ENCODE measurements at regions not wholly inside any gene's neighbourhood (a gene's known extent, or its start where the extent isn't known, plus 50 kb on each side); places are given as distances from the start of the nearest gene placed in this dataset.

DNA sequence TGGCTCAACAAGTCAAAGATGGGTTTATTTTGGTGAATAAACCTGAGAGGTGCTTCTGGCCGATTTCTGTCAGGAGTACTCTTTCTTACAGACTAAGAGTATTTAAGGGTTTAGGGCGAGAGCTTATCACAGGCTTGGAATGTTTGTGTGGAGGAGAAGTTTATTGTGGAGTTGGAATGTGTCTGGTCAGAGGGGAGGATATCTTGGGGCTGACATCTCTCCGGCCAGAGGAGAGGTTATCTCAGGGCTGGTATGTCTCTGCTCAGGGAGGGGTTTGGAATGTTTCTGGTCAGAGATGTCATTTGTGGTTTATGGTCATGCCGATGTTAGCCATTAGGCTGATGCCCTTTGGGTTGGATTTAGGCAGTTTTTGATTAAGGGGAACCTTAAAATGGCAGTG, 236.4 kb upstream of the EEF2KMT start:
- no peaks in the 10 kb centered on the region for H3K27me3 ChIP-seq (ENCODE audit: control insufficient read depth in 1 of 2, insufficient read depth in 2 of 2, low read length in 2 of 2)
- H3K36me3 ChIP-seq (ENCODE audit: control insufficient read depth in 1 of 2, insufficient read depth in 2 of 2, low read length in 2 of 2): no peaks in the 10 kb centered on the region
- no peaks in the 10 kb centered on the region for H3K4me1 ChIP-seq (ENCODE audit: control insufficient read depth in 1 of 2, insufficient read depth in 2 of 2, low read length in 2 of 2)
- H3K9ac ChIP-seq (ENCODE audit: low read depth in 1 of 2, low read length in 2 of 2): no peak overlapping the region
- no peak overlapping the region for H3K4me3 ChIP-seq (ENCODE audit: low read depth in 1 of 2, low read length in 2 of 2)
- no peak overlapping the region for H3K27ac ChIP-seq (ENCODE audit: low read depth, low read length)
- no peaks in the 10 kb centered on the region for H3K9me3 ChIP-seq (ENCODE audit: control insufficient read depth in 1 of 2, low read length in 2 of 2)

DNA sequence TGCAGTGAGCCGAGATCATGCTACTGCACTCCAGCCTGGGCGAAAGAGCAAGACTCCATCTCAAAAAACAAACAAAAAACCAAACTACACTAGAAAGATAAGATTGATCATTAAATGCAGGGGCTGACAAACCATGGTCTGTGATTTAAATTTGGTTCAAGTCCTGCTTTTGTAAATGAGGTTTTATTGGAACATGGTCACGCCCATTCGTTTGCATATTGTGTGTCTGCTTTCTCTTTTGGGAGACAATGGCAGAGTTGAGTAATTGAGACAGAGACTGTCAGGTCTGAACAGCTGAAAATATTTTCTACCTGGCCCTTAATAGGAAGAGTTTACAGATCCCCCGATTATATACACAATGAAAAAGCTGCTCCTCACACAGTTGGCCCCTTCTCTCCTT, 235.5 kb upstream of the EEF2KMT start:
- Histone ChIP-seq H3K9me3 (ENCODE audit: control insufficient read depth in 1 of 2, low read length in 2 of 2) (no peaks in the 10 kb centered on the region), H3K36me3 (ENCODE audit: control insufficient read depth in 1 of 2, insufficient read depth in 2 of 2, low read length in 2 of 2) (no peaks in the 10 kb centered on the region), H3K4me3 (ENCODE audit: low read depth in 1 of 2, low read length in 2 of 2) (no peak overlapping the region), H3K4me1 (ENCODE audit: control insufficient read depth in 1 of 2, insufficient read depth in 2 of 2, low read length in 2 of 2) (no peaks in the 10 kb centered on the region), H3K27me3 (ENCODE audit: control insufficient read depth in 1 of 2, insufficient read depth in 2 of 2, low read length in 2 of 2) (no peaks in the 10 kb centered on the region), H3K27ac (ENCODE audit: low read depth, low read length) (no peak overlapping the region), H3K9ac (ENCODE audit: low read depth in 1 of 2, low read length in 2 of 2) (no peak overlapping the region)

DNA sequence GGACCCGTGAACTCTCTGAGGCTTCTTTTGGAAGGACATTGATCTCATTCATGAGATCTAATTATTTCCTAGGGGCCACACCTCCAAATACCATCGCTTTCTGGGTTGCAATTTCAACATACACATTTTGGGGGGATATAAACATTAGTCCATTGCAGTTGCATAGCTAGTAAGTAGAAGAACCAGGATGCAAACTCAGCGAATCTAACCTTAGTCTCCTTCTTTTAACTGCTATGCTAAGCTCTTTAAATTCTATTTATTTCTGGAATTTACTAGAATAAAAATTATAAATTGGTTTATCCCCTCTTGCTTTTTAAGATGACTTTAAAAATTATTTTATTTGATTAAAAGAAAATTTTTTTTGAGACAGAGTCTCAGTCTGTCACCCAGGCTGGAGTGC, 232.5 kb upstream of the EEF2KMT start:
- H3K9ac ChIP-seq (ENCODE audit: low read depth in 1 of 2, low read length in 2 of 2): no peak overlapping the region
- H3K4me3 ChIP-seq (ENCODE audit: low read depth in 1 of 2, low read length in 2 of 2): no peak overlapping the region
- H3K27me3 ChIP-seq (ENCODE audit: control insufficient read depth in 1 of 2, insufficient read depth in 2 of 2, low read length in 2 of 2): no peaks in the 10 kb centered on the region
- H3K9me3 ChIP-seq (ENCODE audit: control insufficient read depth in 1 of 2, low read length in 2 of 2): no peaks in the 10 kb centered on the region
- no peaks in the 10 kb centered on the region for H3K4me1 ChIP-seq (ENCODE audit: control insufficient read depth in 1 of 2, insufficient read depth in 2 of 2, low read length in 2 of 2)
- H3K27ac ChIP-seq (ENCODE audit: low read depth, low read length): no peak overlapping the region
- no peaks in the 10 kb centered on the region for H3K36me3 ChIP-seq (ENCODE audit: control insufficient read depth in 1 of 2, insufficient read depth in 2 of 2, low read length in 2 of 2)

DNA sequence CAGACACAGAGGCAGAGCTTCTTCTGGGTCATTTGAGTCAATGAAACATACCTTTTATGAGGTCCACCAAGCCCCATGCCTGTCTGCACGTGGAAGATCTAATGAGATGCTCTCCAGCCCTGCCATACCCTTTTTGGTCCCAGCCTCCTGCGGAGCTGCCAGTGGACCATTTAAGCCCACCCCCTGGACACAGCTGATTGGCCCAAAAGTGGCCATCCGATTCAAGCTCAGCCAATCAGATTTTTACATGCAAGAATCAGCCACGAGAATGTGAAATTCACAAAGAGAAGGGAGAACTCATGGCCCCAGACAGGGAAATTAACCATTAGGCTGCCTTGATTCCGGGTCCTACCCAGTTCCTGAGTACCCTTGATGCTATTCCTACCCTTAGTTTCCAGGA, 231.0 kb upstream of the EEF2KMT start:
- Histone ChIP-seq H3K9me3 (ENCODE audit: control insufficient read depth in 1 of 2, low read length in 2 of 2) (no peaks in the 10 kb centered on the region), H3K36me3 (ENCODE audit: control insufficient read depth in 1 of 2, insufficient read depth in 2 of 2, low read length in 2 of 2) (no peaks in the 10 kb centered on the region), H3K4me3 (ENCODE audit: low read depth in 1 of 2, low read length in 2 of 2) (no peak overlapping the region), H3K4me1 (ENCODE audit: control insufficient read depth in 1 of 2, insufficient read depth in 2 of 2, low read length in 2 of 2) (no peaks in the 10 kb centered on the region), H3K27me3 (ENCODE audit: control insufficient read depth in 1 of 2, insufficient read depth in 2 of 2, low read length in 2 of 2) (no peaks in the 10 kb centered on the region), H3K27ac (ENCODE audit: low read depth, low read length) (no peak overlapping the region), H3K9ac (ENCODE audit: low read depth in 1 of 2, low read length in 2 of 2) (no peak overlapping the region)

DNA sequence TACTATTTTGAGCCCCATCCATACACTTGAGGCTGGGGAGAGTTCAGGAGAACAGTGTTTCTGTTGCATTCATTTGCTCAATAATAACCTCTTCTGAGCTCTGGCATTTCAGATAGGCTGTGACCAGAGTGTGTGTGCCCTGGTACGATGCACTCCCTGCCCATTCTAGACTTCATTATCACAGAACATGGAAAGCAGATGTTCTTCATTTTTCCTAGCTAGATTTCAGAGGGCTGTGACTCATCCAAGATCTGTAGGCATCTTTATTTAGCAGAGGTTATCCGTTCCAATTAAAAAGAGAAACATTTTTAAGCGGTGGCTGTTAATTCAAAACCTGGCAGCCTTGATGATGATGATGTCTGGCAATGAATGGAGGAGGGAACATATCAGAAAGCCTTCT, 228.8 kb upstream of the EEF2KMT start:
- Histone ChIP-seq H3K36me3 (ENCODE audit: control insufficient read depth in 1 of 2, insufficient read depth in 2 of 2, low read length in 2 of 2) (no peaks in the 10 kb centered on the region), H3K9ac (ENCODE audit: low read depth in 1 of 2, low read length in 2 of 2) (no peak overlapping the region), H3K27me3 (ENCODE audit: control insufficient read depth in 1 of 2, insufficient read depth in 2 of 2, low read length in 2 of 2) (no peaks in the 10 kb centered on the region), H3K9me3 (ENCODE audit: control insufficient read depth in 1 of 2, low read length in 2 of 2) (no peaks in the 10 kb centered on the region), H3K4me3 (ENCODE audit: low read depth in 1 of 2, low read length in 2 of 2) (no peak overlapping the region), H3K27ac (ENCODE audit: low read depth, low read length) (no peak overlapping the region), H3K4me1 (ENCODE audit: control insufficient read depth in 1 of 2, insufficient read depth in 2 of 2, low read length in 2 of 2) (no peaks in the 10 kb centered on the region)

DNA sequence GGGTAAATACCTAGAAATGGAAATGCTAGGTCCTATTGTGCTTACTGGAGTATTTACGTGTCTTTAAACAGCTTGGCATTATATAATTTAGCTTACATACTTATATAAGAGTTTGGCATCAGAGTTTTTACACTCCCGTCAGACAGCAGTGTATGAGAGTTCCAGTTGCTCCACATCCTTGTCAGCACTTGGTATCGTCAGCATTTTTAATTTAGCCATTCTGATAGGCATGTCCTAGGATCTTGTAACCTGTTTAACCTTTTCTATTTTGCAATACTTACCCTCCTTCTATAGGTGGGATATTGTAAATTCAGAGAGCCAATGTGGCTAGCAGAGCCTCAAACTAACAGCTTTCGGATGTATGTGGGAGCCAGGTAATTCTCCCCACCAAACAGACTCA, 228.3 kb upstream of the EEF2KMT start:
- no peaks in the 10 kb centered on the region for H3K4me1 ChIP-seq (ENCODE audit: control insufficient read depth in 1 of 2, insufficient read depth in 2 of 2, low read length in 2 of 2)
- no peak overlapping the region for H3K4me3 ChIP-seq (ENCODE audit: low read depth in 1 of 2, low read length in 2 of 2)
- no peaks in the 10 kb centered on the region for H3K36me3 ChIP-seq (ENCODE audit: control insufficient read depth in 1 of 2, insufficient read depth in 2 of 2, low read length in 2 of 2)
- no peak overlapping the region for H3K9ac ChIP-seq (ENCODE audit: low read depth in 1 of 2, low read length in 2 of 2)
- H3K27me3 ChIP-seq (ENCODE audit: control insufficient read depth in 1 of 2, insufficient read depth in 2 of 2, low read length in 2 of 2): no peaks in the 10 kb centered on the region
- no peak overlapping the region for H3K27ac ChIP-seq (ENCODE audit: low read depth, low read length)
- no peaks in the 10 kb centered on the region for H3K9me3 ChIP-seq (ENCODE audit: control insufficient read depth in 1 of 2, low read length in 2 of 2)

DNA sequence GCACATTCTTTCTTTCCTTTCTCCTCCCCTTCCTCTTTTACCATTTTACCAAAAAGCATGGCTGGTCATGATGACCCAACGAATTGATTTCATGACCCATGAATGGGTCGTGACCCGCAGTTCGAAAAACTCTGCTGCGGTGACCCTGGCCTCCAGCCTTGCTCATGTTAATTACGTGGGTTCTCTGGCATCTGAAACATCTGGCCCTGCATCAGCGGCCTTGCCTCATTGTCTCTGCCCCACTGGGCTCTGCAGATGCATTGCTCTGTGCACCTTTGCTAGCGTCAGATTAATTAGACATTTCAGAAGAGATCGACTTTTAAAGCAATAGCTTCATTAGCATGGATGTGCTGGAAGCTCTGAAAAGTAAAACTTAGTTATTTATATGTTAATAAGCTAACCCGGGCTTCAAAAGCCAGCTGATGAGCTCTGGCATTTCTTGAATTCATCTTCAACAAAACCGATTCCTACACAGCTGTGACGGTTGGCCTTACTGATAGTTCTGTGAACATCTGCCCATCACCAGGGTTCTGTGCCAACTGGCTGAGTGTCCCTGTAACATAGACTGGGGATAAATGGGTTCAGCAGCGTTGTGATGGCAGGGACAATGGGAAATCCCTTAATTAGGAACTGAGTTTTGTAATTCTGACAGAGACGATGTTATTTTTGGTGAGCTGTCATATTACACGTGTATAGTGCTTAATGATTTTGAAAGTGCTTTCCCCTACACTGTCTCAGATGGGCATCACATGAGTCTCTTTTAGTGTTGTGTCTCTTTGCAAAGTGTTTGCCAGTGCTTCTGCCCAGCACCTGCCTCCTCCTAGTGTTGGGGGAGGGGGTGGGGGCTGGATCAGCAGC, 225.9 kb upstream of the EEF2KMT start:
- no peaks in the 10 kb centered on the region for H3K27me3 ChIP-seq (ENCODE audit: control insufficient read depth in 1 of 2, insufficient read depth in 2 of 2, low read length in 2 of 2)
- no peak overlapping the region for H3K4me3 ChIP-seq (ENCODE audit: low read depth in 1 of 2, low read length in 2 of 2)
- H3K9ac ChIP-seq (ENCODE audit: low read depth in 1 of 2, low read length in 2 of 2): no peak overlapping the region
- no peaks in the 10 kb centered on the region for H3K9me3 ChIP-seq (ENCODE audit: control insufficient read depth in 1 of 2, low read length in 2 of 2)
- H3K36me3 ChIP-seq (ENCODE audit: control insufficient read depth in 1 of 2, insufficient read depth in 2 of 2, low read length in 2 of 2): no peaks in the 10 kb centered on the region
- no peak overlapping the region for H3K27ac ChIP-seq (ENCODE audit: low read depth, low read length)
- no peaks in the 10 kb centered on the region for H3K4me1 ChIP-seq (ENCODE audit: control insufficient read depth in 1 of 2, insufficient read depth in 2 of 2, low read length in 2 of 2)

DNA sequence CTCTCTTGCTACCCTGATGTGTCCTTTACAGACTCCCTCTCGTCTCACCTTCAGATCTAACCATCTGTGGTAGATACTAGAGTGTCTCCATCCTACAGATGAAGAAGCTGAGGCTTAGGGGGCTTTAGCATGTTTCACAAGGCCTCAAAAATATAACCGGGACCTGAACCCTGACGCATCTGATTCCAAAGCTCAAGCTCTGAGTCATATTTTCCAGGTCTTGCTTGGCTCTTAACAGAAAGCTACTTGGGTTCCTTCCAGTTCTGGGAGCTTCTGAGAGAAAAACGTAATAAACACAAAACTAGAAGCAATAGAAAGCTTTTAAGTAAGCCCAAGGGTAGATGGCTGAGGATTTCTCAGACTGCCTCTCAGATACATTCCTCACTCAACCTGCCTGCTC, 224.3 kb upstream of the EEF2KMT start:
- Histone ChIP-seq H3K36me3 (ENCODE audit: control insufficient read depth in 1 of 2, insufficient read depth in 2 of 2, low read length in 2 of 2) (no peaks in the 10 kb centered on the region), H3K9me3 (ENCODE audit: control insufficient read depth in 1 of 2, low read length in 2 of 2) (no peaks in the 10 kb centered on the region), H3K4me1 (ENCODE audit: control insufficient read depth in 1 of 2, insufficient read depth in 2 of 2, low read length in 2 of 2) (no peaks in the 10 kb centered on the region), H3K27ac (ENCODE audit: low read depth, low read length) (no peak overlapping the region), H3K27me3 (ENCODE audit: control insufficient read depth in 1 of 2, insufficient read depth in 2 of 2, low read length in 2 of 2) (no peaks in the 10 kb centered on the region), H3K9ac (ENCODE audit: low read depth in 1 of 2, low read length in 2 of 2) (no peak overlapping the region), H3K4me3 (ENCODE audit: low read depth in 1 of 2, low read length in 2 of 2) (no peak overlapping the region)

DNA sequence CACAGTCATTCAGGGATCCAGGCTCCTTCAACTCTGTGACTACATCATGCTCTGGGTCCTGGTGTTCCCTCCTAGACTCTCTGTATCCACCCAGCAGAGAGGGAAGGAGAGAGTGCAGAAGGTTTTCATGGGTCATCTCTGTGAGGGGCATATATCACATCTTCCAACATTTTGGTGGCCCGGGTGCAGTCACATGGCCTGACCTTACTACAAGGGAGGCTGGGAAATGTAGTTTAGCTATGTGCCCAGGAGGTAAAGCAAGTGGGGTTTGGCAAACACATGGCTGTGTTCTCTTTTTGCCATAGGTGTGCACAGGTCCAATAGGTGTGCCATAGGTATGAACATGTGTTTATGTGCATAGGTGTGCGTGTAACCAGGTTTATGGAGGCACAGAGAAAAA, 222.2 kb upstream of the EEF2KMT start:
- no peaks in the 10 kb centered on the region for H3K4me1 ChIP-seq (ENCODE audit: control insufficient read depth in 1 of 2, insufficient read depth in 2 of 2, low read length in 2 of 2)
- H3K9ac ChIP-seq (ENCODE audit: low read depth in 1 of 2, low read length in 2 of 2): no peak overlapping the region

DNA sequence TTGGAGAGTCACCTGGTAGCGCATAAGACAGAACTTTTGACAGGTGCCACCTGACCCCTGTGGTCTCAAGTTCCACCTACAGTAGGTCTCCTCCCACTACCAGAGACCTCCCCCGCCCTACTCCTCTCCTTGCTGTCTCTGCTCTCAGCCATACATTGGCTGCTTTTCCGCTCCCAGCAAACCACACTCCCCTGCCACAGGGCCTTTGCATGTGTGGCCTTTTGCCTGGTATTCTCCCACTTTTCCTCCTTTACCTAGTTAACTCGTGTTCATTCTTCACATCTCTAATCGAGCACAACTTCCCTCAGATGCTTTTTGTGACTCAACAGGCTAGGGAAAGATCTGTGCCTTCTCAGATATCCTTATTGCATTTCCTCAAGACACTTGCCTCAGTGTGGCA, 218.3 kb upstream of the EEF2KMT start:
- no peak overlapping the region for H3K9ac ChIP-seq (ENCODE audit: low read depth in 1 of 2, low read length in 2 of 2)
- no peak overlapping the region for H3K4me3 ChIP-seq (ENCODE audit: low read depth in 1 of 2, low read length in 2 of 2)
- H3K27ac ChIP-seq (ENCODE audit: low read depth, low read length): no peak overlapping the region
- H3K36me3 ChIP-seq (ENCODE audit: control insufficient read depth in 1 of 2, insufficient read depth in 2 of 2, low read length in 2 of 2): no peaks in the 10 kb centered on the region
- H3K9me3 ChIP-seq (ENCODE audit: control insufficient read depth in 1 of 2, low read length in 2 of 2): no peaks in the 10 kb centered on the region
- H3K27me3 ChIP-seq (ENCODE audit: control insufficient read depth in 1 of 2, insufficient read depth in 2 of 2, low read length in 2 of 2): no peaks in the 10 kb centered on the region
- no peaks in the 10 kb centered on the region for H3K4me1 ChIP-seq (ENCODE audit: control insufficient read depth in 1 of 2, insufficient read depth in 2 of 2, low read length in 2 of 2)

More for the DNA sequence above, 222.2 kb upstream of the EEF2KMT start:
- Histone ChIP-seq H3K27ac (ENCODE audit: low read depth, low read length) (no peak overlapping the region), H3K9me3 (ENCODE audit: control insufficient read depth in 1 of 2, low read length in 2 of 2) (no peaks in the 10 kb centered on the region), H3K27me3 (ENCODE audit: control insufficient read depth in 1 of 2, insufficient read depth in 2 of 2, low read length in 2 of 2) (no peaks in the 10 kb centered on the region), H3K36me3 (ENCODE audit: control insufficient read depth in 1 of 2, insufficient read depth in 2 of 2, low read length in 2 of 2) (no peaks in the 10 kb centered on the region), H3K4me3 (ENCODE audit: low read depth in 1 of 2, low read length in 2 of 2) (no peak overlapping the region)
